ENCODE measurements at regions not wholly inside any gene's neighbourhood (a gene's known extent, or its start where the extent isn't known, plus 50 kb on each side); places are given as distances from the start of the nearest gene placed in this dataset.
"Not testable (repeated sequence)": the region's sequence is repeated elsewhere in the genome, so short reads cannot be mapped to it uniquely, and the experiment has no call there.

- no peak for DNase-seq
Measured at GRCh38 chr6:165002358-165002757, 307.0 kb downstream of the C6orf118 start.

DNA sequence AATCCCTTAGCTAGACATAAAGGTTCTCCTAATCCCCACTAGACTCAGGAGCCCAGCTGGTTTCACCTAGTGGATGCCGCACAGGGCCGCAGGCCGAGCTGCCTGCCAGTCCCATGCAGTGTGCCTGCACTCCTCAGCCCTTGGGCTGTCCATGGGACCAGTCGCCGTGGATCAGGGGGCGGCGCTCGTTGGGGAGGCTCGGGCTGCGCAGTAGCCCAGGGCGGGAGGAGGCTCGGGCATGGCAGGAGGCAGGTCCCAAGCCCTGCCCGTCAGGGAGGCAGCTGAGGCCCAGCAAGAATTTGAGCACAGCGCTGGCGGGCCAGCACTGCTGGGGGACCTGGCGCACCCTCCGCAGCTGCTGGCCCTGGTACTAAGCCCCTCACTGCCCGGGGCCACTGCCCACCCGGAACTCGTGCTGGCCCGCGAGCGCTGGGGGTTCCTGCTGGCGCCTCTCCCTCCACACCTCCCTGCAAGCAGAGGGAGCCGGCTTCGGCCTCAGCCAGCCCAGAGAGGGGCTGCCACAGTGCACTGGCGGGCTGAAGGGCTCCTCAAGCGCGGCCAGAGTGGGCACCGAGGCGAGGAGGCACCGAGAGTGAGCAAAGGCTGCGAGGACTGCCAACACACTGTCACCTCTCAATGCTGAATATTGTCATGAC is 307.8 kb downstream of the C6orf118 start:
- DNase-seq: no peak

DNA sequence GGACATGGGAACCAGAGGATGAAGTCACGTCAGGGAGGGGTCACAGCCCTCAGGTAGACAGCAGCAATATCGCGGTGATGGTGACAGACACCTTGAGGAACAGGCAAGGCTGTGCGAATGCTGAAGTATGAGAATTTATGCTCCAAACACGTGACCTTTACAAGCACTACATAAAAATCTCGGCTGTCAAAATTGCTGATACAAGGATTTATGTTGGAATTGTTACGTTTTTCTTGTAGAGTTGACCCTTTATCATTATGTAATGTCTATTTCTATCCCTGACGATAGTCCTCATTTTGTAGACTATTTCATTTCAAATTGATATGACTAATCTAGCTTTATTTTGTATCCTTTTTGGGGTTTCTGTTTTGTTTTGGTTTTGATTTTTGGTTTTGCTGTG is 311.1 kb downstream of the C6orf118 start:
- no peak for DNase-seq

DNA sequence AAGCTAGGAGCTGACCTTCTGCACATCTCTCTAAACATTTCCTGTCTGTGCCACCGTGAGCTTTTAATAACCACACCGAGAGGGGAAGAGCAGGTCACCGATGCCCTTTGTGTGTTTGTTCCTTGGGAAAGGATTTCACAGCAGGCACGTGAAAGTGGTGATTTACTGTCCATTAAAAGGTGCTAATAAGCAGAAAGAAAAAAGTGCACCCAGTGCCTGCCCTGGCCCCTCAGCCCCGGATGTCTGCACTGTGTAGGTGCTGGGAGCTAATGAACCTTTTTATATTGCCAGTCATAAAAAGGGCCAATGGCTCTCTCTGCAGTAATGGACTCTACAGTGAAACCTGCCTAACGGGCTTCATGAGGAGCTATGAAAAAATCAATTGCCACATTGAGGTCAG is 312.6 kb downstream of the C6orf118 start:
- DNase-seq: no peak

DNA sequence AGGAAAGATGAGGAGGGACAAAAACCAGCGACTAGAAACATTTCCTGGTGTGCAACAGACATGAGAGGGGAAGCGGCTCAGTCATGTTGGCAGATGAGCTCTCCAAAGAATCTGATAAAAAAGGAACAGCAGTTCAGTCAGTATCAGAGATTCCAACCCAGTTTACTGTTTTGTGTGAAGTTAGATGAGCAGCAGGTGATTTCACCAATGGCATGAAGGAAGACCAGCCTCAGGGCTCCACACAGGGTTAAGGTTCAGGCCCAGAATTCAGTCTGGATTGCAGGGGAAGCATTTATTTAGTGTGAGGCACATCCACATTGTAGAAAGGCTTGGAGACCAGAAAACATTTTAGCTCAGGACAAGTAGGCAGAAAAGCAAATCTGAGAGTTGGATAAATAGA is 317.8 kb downstream of the C6orf118 start:
- DNase-seq: no peak

DNA sequence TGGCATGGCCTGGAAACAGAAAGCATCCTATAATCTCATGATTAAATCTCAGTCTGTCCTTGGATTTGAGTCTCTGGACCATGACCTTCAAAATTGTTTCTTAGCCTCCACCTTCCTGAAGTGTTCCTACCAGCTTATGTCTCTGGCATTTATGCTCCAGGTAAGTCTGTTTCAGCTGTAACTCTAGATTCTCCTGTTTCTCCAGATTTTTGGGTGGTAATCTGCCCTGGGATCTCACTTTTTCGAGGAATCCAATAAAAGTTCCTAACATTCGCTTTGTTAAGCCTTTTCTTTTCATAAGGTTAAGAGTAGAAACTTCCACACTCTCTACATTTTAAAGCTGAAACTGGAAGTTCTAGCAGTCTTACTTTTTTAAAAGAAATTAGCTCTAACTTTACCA is 318.5 kb downstream of the C6orf118 start:
- DNase-seq: no peak

DNA sequence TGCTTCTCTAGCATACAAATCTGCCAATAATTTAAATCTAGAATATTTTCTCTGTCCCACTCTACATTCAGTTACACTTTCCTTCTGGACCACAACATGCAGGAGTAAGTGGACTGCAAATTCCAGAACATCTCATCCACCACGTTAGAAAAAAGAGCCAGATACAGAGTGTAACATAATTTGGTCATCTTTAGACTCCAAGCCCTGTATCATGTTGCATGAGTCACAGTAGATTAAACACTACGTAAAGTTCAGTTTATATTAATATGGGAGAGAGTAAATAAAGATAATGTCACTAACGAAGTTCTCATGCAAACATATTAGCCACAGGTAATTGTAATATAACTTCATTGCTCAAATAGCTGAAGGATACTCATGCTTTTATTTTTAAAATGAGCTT is 327.0 kb downstream of the C6orf118 start:
- DNase-seq: no peak

DNA sequence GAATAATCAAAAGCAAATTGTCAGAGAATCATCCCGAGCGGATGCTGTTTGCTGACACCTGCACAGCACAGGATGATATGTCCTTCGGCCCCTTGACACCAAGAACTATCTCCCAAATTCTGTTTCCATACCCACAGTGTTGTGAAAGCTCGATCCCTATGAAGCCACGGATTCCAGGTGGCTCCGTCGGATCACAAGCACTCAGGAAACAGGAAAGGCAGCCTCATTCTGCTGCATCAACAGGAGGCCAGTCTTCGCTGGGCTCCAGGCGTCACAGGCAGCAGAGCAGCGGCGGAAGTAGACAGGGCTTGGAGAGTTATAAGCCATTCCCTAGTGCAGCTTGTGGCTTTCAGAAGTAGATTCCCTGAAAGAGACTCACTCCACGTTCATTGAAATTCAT is 342.3 kb downstream of the C6orf118 start:
- no peak for DNase-seq

GRCh38 chr6:164962805-164963204 is 346.6 kb downstream of the C6orf118 start:
- DNase-seq: no peak

DNA sequence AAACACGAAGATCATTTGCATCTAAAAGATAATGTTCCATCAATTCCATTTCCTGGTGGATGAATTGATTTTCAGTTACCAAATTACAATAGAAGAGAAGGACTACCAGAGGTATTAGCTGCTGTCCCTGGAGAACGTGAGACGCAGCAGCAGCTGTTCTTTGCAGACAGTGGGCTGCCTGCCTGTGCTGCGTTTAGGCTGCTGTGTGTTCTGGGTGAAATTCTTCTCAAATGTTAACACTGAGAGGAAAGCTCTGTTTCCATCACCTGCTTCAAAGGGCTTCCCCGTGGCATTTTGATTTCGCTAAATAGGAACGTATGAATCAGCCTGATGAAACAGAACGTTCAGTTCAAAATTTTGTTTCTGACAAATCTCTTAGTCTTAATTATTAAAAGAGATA is 362.2 kb downstream of the C6orf118 start:
- no peak for DNase-seq

DNA sequence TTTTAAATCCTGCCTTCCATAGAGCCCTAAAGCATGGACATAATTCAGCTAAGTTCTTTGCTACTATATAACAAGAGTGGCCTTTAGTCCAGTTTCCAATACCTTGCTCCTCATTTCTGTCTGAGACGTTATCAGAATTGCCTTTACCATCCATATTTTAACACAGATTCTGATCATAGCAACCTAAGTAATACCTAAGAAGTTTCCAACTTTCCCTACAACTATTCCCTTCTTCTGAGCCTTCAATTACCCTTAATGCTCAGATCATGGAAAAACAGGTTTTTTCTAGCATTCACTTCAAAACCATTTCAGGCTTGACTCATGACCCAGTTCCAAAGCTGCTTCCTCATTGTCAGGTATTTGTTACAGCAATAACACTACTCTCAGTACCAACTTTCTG is 367.1 kb downstream of the C6orf118 start:
- DNase-seq: no peak

DNA sequence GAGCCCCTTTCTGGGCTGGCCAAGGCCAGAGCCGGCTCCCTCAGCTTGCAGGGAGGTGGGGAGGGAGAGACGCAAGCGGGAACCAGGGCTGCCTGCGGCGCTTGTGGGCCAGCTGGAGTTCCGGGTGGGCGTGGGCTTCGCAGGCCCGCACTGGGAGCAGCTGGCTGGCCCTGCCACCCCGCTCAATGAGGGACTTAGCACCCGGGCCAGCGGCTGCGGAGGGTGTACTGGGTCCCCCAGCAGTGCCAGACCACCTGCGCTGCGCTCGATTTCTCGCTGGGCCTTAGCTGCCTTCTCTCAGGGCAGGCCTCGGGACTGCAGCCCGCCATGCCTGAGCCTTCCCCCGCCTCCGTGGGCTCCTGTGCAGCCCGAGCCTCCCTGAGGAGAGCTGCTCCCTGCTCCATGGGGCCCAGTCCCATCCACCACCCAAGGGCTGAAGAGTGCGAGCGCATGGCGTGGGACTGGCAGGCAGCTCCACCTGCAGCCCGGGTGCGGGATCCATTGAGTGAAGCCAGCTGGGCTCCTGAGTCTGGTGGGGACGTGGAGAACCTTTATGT is 376.1 kb downstream of the C6orf118 start:
- DNase-seq: not testable (repeated sequence)

DNA sequence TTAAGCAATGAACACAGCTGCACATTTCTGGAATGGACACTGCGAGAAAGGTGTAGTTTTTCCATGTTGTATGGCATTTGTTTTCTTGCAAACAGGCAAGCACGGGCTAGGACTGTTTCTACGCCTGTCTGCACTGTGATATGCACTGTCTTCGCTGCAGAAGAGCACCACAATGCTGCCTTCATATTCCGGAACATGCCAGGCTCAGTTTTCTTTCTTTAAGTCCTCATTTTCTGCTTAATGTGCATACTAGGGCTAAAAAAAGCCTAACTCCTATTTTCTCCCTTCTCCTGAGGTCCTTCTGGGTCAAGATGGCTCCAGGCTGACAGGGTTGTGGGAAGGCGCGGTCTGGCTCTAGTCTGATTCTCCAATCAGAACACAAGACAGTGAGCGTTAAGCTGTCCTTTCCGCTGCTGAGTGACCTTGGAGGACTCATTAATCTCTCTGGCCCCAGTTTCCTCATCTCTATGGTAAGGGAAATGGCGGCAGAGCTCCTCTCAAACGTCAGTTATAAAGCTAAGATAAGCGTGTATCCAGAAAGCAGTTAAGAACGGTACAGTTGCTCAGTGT is 379.9 kb downstream of the C6orf118 start:
- DNase-seq: peak in 1 of 2 donors; percentile 42

DNA sequence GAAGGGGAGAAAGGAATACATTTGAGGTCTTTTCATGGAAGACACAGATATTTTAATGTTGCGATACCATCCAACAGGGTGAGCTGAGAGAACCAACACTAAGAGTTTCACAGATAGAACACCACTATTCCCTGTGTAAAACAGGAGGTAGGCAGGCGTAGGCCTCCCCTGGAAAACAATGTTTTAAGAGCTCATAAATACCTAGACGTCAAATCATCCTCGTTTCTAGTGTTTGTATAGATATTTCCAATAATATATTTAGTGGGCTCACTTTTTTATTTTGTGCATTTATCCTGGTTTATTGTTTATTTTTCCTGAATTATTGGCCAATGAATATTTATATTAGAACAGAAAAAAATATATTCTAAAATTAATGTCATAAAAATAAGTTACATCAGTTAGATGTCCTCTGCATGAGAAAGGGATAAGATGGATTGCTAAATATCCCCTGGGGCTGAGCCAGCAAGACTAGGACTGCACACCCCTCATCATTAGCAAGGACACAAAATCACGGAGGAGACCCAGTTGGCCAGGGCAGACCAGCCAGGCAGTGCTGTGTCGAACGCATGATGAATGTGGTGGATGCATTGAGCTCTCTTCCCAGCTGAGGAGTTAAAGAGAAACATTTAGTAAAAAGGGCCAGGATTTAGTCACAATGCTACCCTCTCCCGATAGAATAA is 380.5 kb downstream of the C6orf118 start:
- no peak for DNase-seq

- DNase-seq: peak; percentile 26 to 51
Measured at GRCh38 chr6:164928057-164928727, 381.2 kb downstream of the C6orf118 start.

DNA sequence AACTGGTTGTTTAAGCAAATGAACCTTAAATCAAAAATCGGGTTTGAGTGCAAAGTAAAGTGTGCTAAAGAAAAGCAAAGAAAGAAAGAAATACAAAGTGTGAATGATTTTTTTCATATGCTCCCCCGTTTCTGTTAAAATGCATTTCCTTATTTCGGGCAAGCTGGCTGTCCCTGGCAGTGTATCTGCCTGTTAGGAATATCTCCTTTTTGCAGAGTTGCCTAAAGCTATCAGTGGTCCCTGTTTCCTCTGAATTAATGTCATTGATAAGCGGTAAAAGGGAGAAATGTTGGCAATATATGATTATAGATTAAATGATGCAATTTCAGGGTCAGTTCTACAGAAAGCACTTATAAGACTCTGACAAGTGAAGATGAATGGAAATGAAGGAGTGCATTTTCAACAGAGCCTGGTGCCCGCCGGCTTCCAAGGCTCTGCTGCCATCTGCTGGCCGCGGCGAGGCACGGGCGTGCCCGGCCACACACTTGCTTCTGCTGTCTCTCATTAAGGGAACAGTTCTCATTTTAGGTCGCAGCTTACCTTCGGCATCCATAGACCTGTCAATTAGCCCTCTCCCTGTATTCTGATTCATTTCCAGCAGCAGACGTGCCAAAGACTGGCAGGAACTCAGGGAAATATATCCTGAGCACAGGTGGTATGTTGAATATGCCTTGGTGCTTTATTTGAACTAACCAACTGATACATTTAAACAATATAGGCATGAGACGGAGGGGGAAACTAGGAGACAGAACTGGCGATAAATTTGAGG is 381.9 kb downstream of the C6orf118 start:
- DNase-seq: peak; percentile 79 to 86

DNA sequence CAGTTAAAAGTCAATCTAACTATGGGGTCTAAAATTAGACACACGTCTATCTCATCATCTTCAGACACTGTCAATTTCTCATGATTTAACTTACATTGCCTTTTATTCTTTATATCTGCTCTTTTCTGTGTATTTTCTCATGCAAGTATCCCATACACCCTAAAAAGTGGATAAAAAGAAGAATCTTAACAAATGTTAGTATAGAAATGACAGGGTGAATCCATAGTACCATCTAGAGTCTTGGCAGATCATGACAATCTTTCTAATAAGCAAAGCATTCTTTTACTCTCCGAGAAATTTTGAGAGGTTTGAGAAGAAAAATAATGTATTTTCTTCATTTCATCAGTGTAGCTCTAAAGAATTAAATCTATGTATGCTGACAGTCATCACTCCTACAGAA is 382.7 kb downstream of the C6orf118 start:
- DNase-seq: peak in 1 of 2 donors; percentile 39

DNA sequence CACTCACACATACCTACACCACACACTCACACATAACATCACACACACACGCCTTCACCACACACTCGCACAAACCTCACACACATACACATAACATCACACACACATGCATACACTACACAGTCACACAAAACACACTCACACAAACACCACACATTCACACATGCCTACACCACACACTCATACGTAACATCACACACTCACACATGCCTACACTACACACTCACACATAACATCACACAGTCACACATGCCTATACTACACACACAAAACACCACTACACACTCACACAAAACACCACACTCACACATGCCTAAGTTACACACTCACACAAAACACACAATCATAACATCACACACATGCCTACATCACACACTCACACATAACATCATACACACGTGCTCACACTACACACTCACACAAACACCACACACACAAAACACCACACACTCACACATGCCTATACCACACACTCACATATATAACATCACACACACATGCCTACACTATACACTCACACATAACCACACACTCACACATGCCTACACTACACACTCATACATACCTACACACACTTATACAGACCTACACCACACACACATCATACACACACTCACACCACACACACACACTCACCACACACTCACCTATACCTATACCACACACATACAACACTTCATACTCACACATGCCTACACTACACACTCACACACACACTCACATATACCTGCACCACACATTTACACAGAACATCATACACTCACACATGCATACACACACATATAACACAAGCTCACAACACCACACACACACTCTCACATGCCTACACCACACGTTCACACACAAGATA is 383.5 kb downstream of the C6orf118 start:
- no peak for DNase-seq

DNA sequence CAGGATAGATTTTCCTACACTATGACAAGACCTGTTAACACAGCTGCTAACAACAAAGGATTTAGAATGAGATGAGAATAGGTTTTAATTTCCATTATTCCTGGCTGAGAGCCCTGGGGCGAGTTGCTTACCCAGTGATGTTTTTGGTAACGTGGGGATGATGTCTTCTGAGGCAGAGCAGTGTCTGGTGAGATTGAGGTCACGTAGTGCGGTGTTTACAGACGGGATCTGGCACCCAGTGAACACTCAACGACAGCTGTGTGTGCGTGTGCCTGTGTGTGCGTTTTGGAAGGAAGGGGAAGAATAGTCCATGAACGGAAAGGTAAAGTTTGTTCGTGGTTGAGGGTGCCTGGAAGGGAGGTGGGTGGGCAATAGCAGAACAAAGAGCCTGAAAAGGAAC is 384.7 kb downstream of the C6orf118 start:
- DNase-seq: no peak

- no peak for DNase-seq
Measured at GRCh38 chr6:164917211-164917610, 392.2 kb downstream of the C6orf118 start.

DNA sequence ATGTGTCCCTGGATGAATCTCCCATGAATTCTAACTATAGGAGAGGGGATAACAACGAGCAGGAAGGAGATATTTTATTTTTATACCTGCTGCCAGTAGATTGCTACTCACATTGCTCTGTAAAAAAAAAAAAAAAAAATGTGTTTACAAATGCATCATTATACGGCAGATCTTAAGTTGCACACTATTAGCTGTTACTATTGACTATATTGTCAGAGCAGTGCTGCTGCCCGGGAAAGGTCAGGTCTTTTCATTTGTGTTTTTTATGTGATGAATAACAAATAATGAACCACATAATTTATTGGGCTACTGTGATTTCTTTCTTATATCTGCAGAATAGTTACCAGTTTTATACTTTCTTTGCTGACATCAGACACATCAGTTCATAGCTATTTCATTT is 393.3 kb downstream of the C6orf118 start:
- DNase-seq: no peak
